ENCODE measurements at regions not wholly inside any gene's neighbourhood (a gene's known extent, or its start where the extent isn't known, plus 50 kb on each side); places are given as distances from the start of the nearest gene placed in this dataset.
"Not testable (repeated sequence)": the region's sequence is repeated elsewhere in the genome, so short reads cannot be mapped to it uniquely, and the experiment has no call there.

GRCh38 chr2:2646433-2647051 is 315.5 kb upstream of the MYT1L start:
- Histone ChIP-seq H3K9me3 (no peaks in the 10 kb centered on the region), H3K27ac (no peak overlapping the region), H3K36me3 (no peaks in the 10 kb centered on the region), H3K4me3 (no peak overlapping the region), H3K27me3 (no peaks in the 10 kb centered on the region), H3K4me1 (no peaks in the 10 kb centered on the region)
- TF ChIP-seq CTCF (IDR thresholded peaks at IDR 0.05 in 4 of 5, conservative IDR thresholded peaks at IDR 0.05 in 1 of 5) = no peak
- TF ChIP-seq POLR2A (IDR thresholded peaks at IDR 0.05) = no peak
- in situ Hi-C loops (cut with MboI; ENCODE audit: low sequenced_read_pairs in 4 of 4) (no loop called here), intact Hi-C loops (cut with DNase I; ENCODE audit: low total_unique reads) (no loop called here)
- DNase-seq = no peak
- no peak for ATAC-seq

GRCh38 chr2:2645162-2645855 is 314.2 kb upstream of the MYT1L start:
- TF ChIP-seq POLR2A (IDR thresholded peaks at IDR 0.05) = no peak
- TF ChIP-seq CTCF (IDR thresholded peaks at IDR 0.05 in 4 of 5, conservative IDR thresholded peaks at IDR 0.05 in 1 of 5) = no peak
- no peaks in the 10 kb centered on the region for H3K27me3 ChIP-seq
- intact Hi-C loops (cut with DNase I; ENCODE audit: low total_unique reads) (no loop called here), in situ Hi-C loops (cut with MboI; ENCODE audit: low sequenced_read_pairs in 4 of 4) (no loop called here)
- H3K4me3 ChIP-seq = no peak overlapping the region
- no peaks in the 10 kb centered on the region for H3K4me1 ChIP-seq
- no peak for DNase-seq
- H3K36me3 ChIP-seq = no peaks in the 10 kb centered on the region
- H3K27ac ChIP-seq = no peak overlapping the region
- ATAC-seq = no peak
- H3K9me3 ChIP-seq = no peaks in the 10 kb centered on the region

GRCh38 chr2:2644751-2645150 is 313.7 kb upstream of the MYT1L start:
- H3K4me1 ChIP-seq; intact Hi-C loops (cut with DNase I; ENCODE audit: low total_unique reads); ATAC-seq; H3K4me3 ChIP-seq; H3K9me3 ChIP-seq; DNase-seq; H3K36me3 ChIP-seq; H3K27me3 ChIP-seq; H3K27ac ChIP-seq; in situ Hi-C loops (cut with MboI; ENCODE audit: low sequenced_read_pairs in 4 of 4): not testable (repeated sequence)

- Histone ChIP-seq H3K4me3 (no peak overlapping the region), H3K27me3 (no peaks in the 10 kb centered on the region), H3K9me3 (no peaks in the 10 kb centered on the region), H3K27ac (no peak overlapping the region), H3K4me1 (no peaks in the 10 kb centered on the region), H3K36me3 (no peaks in the 10 kb centered on the region)
- TF ChIP-seq CTCF (IDR thresholded peaks at IDR 0.05 in 4 of 5, conservative IDR thresholded peaks at IDR 0.05 in 1 of 5) (no peak), POLR2A (IDR thresholded peaks at IDR 0.05) (no peak)
- ATAC-seq (no peak), DNase-seq (no peak)
- in situ Hi-C loops (cut with MboI; ENCODE audit: low sequenced_read_pairs in 4 of 4) = no loop called here
- intact Hi-C loops (cut with DNase I; ENCODE audit: low total_unique reads) = no loop called here
Measured at GRCh38 chr2:2644040-2644439, 313.0 kb upstream of the MYT1L start.

GRCh38 chr2:2642906-2643890 is 312.1 kb upstream of the MYT1L start:
- no peak for ATAC-seq

More at GRCh38 chr2:2642906-2643890, 312.1 kb upstream of the MYT1L start:
- no peak for TF ChIP-seq CTCF (IDR thresholded peaks at IDR 0.05 in 4 of 5, conservative IDR thresholded peaks at IDR 0.05 in 1 of 5)
- TF ChIP-seq POLR2A (IDR thresholded peaks at IDR 0.05) = no peak
- intact Hi-C loops (cut with DNase I; ENCODE audit: low total_unique reads) (no loop called here), in situ Hi-C loops (cut with MboI; ENCODE audit: low sequenced_read_pairs in 4 of 4) (no loop called here)
- DNase-seq = no peak
- Histone ChIP-seq H3K36me3 (no peaks in the 10 kb centered on the region), H3K9me3 (no peaks in the 10 kb centered on the region), H3K27ac (no peak overlapping the region), H3K4me1 (no peaks in the 10 kb centered on the region), H3K27me3 (no peaks in the 10 kb centered on the region), H3K4me3 (no peak overlapping the region)

All from gastrocnemius medialis (tissue), 4 donors.